ENCODE measurements at regions not wholly inside any gene's neighbourhood (a gene's known extent, or its start where the extent isn't known, plus 50 kb on each side); places are given as distances from the start of the nearest gene placed in this dataset.
"Not testable (repeated sequence)": the region's sequence is repeated elsewhere in the genome, so short reads cannot be mapped to it uniquely, and the experiment has no call there.

DNA sequence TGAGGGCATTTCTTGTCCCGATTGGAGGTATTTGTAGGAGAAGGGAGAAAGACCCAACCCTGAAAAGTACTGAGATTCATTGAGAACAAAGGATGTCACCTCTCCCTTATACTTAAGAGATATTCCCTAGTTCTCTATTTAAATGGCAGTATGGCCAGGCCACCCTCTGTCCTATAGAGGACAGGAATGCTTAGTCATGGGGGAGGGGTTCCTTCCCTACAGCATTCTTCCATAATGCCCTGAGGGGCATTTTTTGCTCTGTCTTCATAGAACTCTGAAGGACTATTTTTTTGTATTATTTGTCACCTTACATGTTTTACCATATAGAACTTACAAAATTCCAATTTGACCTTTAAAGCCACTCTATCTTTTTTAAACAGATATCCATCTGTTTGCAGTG lies 176.3 kb downstream of the TMEM161B start:
- DNase-seq (ENCODE audit: low read depth): peak; percentile 8

DNA sequence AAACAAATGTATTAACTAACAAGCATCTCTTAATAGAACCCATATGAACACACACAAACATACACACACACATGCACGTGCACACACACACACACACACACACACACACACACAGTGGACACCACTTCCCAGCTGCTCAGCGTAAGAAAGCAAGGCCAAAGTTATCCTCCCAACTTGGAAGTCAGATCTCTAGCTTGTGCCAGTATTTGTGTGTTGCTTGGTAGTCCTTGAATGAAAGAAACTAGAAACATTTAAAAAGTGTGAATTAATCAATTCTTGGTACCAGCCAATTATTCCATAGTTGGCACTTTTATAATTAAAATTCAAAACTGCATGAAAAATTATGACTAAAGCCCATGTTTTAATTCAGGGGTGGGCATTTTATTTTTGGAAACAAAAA lies 178.1 kb downstream of the TMEM161B start:
- no peak for DNase-seq (ENCODE audit: low read depth)

DNA sequence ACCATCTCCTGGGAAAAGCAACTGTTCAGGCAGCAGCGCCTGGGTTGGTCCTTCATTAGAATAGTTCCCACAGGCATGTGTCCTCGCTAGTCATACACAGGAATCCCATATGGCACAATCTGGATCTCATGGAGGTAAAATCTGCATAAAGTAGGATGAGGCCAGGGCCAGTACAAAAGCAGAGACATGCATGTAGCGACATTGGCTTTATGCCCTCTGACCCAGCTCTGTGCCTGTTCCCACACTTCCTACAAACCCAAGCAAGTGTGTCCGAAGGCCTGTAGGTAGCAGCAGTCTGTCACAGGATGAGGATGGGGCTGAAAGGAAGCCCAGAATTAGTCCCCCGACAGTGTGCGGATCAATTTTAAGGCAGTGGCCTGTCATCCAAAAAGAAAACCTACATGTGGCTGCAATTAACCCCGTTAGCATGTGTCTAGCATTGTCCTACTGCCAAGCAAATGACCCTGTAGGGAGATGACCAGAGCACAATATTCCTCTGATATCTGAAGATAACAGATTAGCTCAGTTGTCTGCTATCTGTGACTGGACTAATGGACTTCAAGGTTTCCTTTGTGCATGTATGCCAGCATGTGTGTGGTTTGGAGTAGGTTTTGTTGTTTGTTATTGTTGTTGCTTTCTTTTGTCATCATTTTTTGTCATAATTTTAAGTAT lies 178.8 kb downstream of the TMEM161B start:
- DNase-seq (ENCODE audit: low read depth): no peak

DNA sequence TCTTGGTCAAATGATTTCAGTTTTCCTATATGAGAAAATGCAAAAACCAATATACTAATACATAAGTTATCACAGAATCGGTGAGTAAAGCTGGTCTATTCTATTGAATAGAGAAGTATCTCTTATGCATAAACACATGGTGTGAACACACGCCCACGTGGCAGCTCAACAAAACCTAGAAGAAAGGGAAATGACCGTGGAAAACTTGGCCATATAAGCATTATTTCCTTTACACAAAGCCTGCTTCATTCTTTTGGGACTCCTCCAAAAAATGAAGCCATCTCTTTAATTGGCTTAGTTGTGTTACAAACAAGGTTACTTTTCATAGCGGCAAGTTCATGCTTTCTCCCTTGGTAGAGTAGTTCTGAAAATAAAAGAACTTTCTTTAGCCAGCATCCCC lies 183.2 kb downstream of the TMEM161B start:
- DNase-seq (ENCODE audit: low read depth): no peak

DNA sequence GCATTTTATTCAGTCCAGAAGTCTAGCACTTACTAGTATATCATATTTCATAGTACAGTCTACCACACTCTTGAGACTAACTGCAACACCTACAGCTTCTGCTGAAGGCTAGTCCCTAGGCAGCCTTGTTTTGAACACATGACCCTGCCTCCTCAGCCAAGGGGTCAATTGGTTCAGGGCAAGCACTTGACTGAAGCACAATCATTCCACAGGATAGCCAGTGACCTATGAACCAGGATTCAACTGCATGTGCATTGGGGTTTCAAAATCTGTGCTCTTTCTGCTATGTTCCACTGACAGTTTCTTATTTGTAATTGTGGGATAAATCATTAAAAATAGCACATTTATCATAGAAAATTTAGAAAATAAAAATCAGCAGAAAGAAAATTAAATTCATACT lies 186.8 kb downstream of the TMEM161B start:
- DNase-seq (ENCODE audit: low read depth): no peak

DNA sequence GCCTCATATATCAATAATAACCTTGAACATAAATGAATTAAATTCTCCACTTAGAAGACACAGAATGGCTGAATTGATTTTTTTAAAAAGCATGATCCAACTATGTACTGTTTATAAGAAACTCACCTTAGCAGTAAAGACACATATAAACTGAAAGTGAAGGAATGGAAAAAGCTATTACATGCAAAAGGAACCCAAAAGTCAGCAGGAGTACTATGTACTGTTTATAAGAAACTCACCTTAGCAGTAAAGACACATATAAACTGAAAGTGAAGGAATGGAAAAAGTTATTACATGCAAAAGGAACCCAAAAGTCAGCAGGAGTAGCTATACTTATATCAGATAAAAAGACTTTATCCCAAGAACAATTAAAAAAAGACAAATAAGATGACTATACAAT lies 204.8 kb downstream of the TMEM161B start:
- DNase-seq (ENCODE audit: low read depth): no peak

DNA sequence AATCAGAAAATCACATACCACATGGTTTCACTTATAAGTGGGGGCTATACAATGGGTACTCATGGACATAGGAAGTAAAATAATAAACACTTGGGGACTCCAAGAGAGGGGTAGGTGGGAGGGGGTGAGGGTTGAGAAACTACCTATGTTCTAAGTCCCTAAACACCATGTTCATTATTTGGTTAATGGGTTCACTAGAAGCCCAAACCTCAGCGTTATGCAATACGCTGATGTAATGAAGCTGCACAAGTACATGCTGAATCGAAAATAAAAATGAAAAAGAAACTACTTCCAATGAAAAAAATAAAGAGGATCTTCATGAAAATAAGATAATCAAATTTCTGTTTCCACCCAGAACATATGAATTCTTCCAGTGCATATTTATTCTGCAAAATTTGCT lies 208.5 kb downstream of the TMEM161B start:
- no peak for DNase-seq (ENCODE audit: low read depth)

DNA sequence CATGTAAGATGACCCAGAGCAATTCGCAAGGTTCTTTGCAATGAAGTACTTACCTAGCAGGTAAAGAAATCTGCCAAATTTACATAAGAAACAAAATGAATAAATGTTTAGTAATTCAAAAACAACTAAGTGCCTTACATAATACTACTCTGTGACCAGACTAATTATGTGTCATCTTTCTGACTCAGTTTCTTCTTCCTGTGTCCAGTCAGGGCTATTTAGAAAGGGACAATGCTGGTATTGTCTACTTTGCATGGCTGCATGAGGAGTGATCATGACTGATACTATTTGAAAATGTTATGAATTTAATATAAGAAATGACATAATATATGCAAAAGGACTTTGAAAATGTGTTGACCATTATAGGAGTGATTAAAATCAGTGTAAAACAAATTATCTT lies 210.0 kb downstream of the TMEM161B start:
- peak; percentile 12 for DNase-seq (ENCODE audit: low read depth)

DNA sequence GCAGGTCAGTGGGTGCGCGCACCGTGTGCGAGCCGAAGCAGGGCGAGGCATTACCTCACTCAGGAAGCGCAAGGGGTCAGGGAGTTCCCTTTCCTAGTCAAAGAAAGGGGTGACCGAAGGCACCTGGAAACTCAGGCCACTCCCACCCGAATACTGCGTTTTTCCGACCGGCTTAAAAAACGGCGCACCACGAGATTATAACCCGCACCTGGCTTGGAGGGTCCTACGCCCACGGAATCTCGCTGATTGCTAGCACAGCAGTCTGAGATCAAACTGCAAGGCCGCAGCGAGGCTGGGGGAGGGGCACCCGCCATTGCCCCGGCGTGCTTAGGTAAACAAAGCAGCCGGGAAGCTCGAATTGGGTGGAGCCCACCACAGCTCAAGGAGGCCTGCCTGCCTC lies 216.2 kb downstream of the TMEM161B start:
- not testable (repeated sequence) for DNase-seq (ENCODE audit: low read depth)

DNA sequence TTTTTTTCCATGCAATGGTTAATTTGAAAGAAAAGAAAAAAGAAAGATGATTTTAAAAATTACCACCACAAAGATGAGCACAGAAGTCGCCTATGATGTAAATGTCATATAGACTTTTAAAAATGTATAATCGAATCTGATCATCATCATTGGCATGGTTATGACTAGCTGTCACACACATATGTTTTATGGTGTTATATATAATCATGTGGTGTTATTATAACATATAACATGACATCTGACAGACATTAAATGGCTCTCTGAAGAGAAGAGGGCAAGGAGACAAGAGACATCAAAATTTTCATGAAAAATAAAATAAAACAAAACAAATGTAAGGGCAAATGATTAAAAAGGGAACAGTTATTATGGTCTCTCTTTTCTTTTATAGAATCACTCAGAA lies 217.5 kb downstream of the TMEM161B start:
- no peak for DNase-seq (ENCODE audit: low read depth)

DNA sequence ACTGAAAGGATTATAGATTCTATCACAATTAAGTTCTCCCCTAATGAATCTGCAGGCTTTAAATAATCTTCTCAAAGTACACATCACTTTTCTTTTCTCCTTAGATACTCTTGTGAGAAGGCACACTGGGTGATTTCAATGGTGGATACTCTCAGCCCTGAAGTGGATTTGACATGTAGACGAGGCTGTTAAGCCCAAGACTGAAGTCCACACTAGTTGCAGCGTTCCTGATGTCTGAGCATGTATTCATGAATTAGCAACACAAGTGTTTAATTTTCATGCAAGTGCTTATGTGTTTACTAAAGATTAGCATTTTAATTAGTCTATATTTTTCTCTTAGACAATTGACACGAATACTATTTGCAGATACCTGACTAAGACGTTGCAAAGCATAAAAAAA lies 218.9 kb downstream of the TMEM161B start:
- no peak for DNase-seq (ENCODE audit: low read depth)

DNA sequence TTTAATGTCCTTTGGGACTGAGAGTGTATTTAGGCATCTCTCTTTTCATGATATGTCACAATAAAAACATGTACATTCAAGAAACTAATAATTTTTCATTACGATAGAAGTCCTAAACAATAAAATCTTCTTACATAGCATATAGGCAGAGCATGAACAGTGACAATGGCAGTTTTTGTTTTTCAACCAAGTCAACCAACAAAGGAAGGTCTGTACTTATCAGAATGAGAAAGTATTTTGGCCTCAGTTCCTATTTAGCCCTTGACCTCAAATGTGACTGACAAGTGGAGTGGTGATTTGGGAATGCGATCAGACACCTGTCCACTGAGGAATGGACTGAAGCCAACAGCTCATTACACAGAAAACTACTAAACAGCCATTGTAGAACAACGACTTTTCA lies 219.5 kb downstream of the TMEM161B start:
- no peak for DNase-seq (ENCODE audit: low read depth)

DNA sequence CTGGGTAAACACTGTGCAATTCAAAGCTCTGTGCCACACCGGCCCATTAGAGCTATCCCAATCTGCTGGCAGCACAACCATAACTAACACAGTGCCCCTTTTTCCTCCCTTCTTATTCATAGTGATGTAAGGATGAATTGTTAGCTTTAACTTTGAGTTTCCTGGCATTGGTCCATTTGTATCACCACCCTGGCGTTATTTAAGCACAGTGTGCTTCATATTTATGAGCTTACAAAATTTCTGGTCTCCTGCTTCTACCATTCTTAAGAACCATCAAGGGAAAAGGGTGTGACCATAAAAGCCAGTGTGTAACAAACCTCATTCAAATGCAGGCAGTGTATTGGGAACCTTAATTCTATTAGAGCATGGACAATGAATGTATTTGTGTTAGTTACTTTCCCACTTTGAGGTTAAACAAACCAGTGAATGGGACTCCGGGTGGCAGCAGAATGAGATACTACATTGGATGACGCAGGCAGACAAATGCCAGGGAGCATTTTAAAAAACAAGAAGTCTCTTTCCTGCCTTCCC lies 222.6 kb downstream of the TMEM161B start:
- DNase-seq (ENCODE audit: low read depth): no peak

DNA sequence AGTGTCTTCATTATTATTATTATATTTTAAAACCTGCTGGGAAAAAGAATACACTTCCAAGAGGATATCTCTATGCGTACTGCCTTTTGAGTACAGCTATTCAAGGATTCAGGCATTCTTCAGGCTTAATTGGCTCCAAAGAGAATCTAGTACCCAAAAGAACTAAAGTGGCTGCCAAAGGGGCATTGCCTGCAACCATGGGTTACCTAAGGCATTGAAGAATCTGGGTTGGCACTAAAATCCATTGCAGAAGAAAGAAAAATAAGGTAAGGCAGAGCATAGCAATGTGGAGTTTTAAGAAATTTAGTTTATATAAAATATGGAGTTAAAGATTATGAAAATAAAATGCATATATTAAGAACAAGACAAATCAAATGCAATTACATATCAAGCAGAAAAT lies 223.5 kb downstream of the TMEM161B start:
- no peak for DNase-seq (ENCODE audit: low read depth)

DNA sequence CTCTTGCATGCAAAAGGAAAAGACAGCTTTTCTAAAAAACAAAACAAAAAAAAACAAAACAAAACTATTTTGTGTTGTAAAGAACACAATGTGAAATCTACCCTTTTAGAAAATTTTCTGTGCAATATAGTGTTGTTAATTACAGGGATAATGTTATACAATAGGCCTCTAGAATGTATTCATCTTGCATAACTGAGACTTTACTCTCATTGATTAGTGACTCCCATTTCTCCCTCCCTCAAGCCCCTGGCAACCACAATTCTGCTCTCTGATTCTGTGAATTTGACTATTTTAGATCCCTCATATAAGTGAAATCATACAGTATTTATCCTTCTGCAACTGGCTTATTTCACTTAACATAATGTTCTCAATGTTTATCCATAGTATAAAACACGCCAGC lies 234.1 kb downstream of the TMEM161B start:
- DNase-seq (ENCODE audit: low read depth): no peak

DNA sequence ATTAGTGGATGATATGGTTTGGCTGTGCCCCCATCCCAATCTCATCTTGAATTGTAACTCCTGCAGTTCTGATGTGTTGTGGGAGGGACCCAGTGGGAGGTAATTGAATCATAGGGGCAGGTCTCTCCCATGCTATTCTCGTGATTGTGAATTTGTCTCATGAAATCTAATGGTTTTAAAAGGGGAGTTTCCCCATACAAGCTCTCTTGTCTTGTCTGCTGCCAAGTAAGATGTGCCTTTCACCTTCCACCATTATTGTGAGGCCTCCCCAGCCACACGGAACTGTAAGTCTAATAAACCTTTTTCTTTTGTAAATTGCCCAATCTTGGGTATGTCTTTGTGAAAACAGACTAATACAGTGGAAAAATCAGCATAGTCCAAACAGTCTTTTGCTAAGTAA lies 235.5 kb downstream of the TMEM161B start:
- no peak for DNase-seq (ENCODE audit: low read depth)

DNA sequence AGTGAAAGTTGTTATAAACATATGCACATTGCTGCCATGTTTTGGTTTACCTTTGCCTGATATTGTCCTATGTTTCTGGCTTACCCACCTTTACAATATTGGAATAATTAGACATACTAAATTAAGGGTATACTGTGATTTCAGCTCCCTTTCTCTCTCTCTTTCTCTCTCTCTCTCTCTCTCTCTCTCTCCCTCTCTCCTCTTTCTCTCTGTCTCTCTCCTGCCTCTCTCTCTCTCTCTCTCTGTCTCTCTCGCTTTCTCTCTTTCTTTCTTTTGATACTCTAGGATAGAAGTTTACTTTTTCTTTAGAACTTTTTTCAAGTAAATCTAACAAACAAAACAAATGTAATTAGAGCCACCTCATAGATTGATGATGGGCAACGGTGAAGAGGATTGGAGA lies 239.6 kb downstream of the TMEM161B start:
- no peak for DNase-seq (ENCODE audit: low read depth)

DNA sequence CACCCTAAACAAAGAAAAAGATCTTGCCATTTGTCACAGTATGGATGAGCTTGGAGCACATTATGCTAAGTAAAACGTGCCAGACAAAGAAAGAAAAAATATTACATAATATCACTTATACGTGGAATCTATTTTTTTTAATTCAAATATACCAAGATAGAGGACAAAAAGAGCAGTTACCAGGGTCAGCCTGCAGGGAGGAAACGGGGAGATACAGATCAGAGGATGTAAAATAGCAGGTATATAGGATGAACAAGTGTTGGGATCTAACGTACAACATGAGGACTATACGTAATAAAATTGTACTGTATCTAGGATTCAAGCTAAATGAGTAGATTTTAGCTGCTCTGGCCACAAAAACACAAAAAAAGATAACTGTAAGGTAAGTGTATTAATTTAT lies 247.5 kb downstream of the TMEM161B start:
- no peak for DNase-seq (ENCODE audit: low read depth)

DNA sequence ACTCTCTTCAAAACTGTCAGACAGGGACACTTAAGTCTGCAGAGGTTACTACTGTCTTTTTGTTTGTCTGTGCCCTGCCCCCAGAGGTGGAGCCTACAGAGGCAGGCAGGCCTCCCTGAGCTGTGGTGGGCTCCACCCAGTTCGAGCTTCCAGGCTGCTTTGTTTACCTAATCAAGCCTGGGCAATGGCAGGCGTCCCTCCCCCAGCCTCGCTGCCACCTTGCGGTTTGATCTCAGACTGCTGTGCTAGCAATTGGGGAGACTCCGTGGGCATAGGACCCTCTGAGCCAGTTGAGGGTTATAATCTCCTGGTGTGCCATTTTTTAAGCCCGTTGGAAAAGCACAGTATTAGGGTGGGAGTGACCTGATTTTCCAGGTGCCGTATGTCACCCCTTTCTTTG lies 253.7 kb downstream of the TMEM161B start:
- not testable (repeated sequence) for DNase-seq (ENCODE audit: low read depth)

DNA sequence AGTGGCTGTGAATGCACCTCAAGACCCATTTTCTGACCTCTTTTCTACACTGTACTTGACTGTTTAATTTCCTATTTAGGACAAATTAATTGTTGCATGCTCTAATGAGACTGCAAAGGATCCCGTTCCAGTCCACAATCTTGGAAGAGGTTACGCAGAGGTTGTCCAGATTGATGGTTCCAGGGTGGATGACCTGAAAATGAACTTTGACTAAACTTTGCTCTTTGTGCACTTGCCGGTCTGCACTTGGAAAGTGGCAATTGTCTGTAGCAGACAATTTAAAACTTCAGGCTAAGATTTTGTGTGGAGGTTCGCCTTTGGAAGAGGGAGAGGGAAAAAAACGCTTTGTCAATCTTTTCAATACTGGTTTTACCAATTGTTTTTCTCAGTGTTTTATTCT lies 267.8 kb downstream of the TMEM161B start:
- DNase-seq (ENCODE audit: low read depth): no peak

DNA sequence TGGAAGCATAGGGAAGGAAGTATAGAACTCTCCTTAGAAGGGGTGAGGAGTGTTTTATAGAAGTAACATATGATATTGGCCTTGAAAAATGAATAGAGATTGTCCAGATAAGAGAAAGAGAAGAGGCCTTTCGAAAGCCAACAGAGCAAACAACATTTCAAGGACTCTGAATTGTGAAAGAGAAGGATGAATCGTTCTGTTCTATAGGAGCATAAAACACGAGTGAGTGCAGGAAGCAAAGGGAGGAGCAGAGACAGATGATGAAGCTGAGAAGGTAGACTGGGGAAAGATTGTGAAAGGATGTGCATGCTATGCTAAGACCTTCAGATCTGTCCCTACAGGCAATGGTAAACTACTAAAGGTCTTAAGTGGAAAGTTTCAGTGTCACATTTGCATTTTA lies 271.0 kb downstream of the TMEM161B start:
- no peak for DNase-seq (ENCODE audit: low read depth)

DNA sequence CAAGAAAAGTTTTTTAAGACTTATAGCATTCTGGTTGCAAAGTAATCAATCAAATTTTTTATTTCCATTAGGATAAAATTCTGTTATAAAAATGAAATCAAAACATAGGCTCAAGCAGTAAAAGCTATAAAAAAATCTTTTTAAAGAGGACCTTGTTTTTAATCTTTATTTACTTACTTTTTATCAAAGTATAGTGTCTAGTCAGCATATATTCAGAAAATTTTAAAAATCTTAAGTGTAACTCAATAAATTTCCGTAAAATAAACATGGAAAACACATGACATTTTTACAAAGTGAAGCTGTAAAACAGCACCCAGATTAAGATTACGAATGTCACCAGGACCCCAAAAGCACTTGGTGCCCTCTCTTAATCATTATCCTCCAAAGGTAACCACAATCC lies 302.4 kb downstream of the TMEM161B start:
- no peak for DNase-seq (ENCODE audit: low read depth)

DNA sequence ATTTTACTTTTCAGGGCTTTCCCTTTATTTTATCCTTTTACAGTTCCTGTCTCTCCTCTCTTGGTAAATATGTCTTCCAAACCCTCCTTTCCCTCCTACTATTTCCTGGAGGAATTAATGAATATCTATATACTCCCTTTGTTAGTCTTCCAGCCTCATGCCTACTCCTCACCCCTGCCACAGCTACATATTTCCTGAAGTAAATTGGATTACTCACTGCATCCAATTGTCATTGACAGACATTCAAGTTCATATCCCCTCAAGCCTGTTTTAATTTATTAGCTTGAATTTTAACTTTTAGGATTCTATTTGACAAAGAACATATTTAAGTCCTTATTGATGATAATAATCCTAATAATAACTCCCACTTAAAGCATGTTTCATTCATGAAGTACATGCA lies 314.5 kb downstream of the TMEM161B start:
- DNase-seq (ENCODE audit: low read depth): no peak

DNA sequence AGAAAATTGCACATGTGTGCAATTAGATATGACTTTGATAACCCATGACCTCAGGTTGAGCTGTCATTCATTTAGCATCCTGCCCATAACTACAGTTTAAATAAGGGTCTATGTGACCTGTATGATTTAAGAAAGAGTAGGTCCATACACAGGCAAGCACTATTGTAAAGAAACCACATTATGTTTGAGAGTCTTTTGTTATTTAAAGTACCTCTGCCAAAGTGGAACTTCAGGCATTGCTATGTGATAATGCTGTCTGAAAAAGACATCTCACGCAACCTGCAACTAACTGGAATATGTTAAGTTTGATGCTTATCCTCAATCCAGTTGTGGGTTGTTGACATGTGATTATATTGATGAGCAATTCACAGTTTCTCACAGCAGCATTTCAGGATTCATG lies 317.0 kb downstream of the TMEM161B start:
- DNase-seq (ENCODE audit: low read depth): no peak
